GM12878 (cell line): ENCODE measurements at regions not wholly inside any gene's neighbourhood (a gene's known extent, or its start where the extent isn't known, plus 50 kb on each side); places are given as distances from the start of the nearest gene placed in this dataset.

ENCODE experiments used
- ATAC-seq: fragments of 200-7000 bp; cut with Tn5 transposase; 3 replicates; pipeline ENCODE4 v1.9.1; 2020; ENCODE audit warnings: mild to moderate bottlenecking, moderate library complexity
- BruUV-seq: library from RNA; stranded (reverse); fragments of 400-500 nt; replicated peaks from 2 replicates; lab custom pipeline; 2021; lab: Mats Ljungman, UMichigan
- CTCF ChIA-PET: fragments of 300-600 bp; sonication (Branson Sonifier 250); formaldehyde crosslinking; extraction: SDS; loops from one replicate; lab custom pipeline; 2021; ENCODE audit warnings: inconsistent platforms; lab: Yijun Ruan, JAX
- POLR2A ChIA-PET: fragments of 350-600 bp; formaldehyde crosslinking; extraction: SDS; loops from one replicate; lab custom pipeline; 2021; ENCODE audit warnings: inconsistent platforms; lab: Charles Lee
- RAD21 ChIA-PET: fragments of 300-600 bp; sonication (Branson Sonifier 250); formaldehyde crosslinking; loops from one replicate; lab custom pipeline; 2023; ENCODE audit warnings: antibody characterized with exemption; ENCODE audit not compliant: unreplicated experiment; lab: Charles Lee
- SMC1A ChIA-PET: fragments of 300-600 bp; sonication (Branson Sonifier 250); formaldehyde crosslinking; loops from one replicate; lab custom pipeline; 2023; ENCODE audit not compliant: unreplicated experiment, uncharacterized antibody; lab: Charles Lee
- DNase-seq: peaks from one replicate; pipeline ENCODE4 v3.0.0-alpha.2; 2011; ENCODE audit warnings: low read depth, low spot score
- FAIRE-seq: peaks from 3 replicates; lab custom pipeline; 2011; peaks lifted over from hg19 to GRCh38; lab: Jason Lieb, UNC
- H2AFZ ChIP-seq: 2 replicates; pipeline ENCODE4 v1.6.0; 2011; ENCODE audit warnings: low read depth, low read length, control low read depth; ENCODE audit not compliant: control insufficient read depth
- H3K27ac ChIP-seq: 2 replicates; pipeline ENCODE4 v1.5.1; 2011; ENCODE audit warnings: control low read depth; ENCODE audit not compliant: control insufficient read depth, insufficient read depth
- H3K27me3 ChIP-seq, 2 experiments: replicated peaks in 1 of 2; 2 replicates each; pipeline versions ENCODE4 v1.6.0 to v1.6.1; 2011; ENCODE audit warnings: low read length in 1 of 2; ENCODE audit not compliant: control insufficient read depth in 2 of 2, insufficient read depth in 2 of 2
- H3K36me3 ChIP-seq, 2 experiments: 2 replicates each; pipeline ENCODE4 v1.5.1; 2011; ENCODE audit warnings: low read length in 1 of 2; ENCODE audit not compliant: control insufficient read depth in 2 of 2, insufficient read depth in 2 of 2
- H3K4me1 ChIP-seq: 2 replicates; pipeline ENCODE4 v1.6.1; 2011; ENCODE audit warnings: mild to moderate bottlenecking, low read length, moderate library complexity, mixed read lengths; ENCODE audit not compliant: control insufficient read depth, insufficient read depth
- H3K4me2 ChIP-seq: 2 replicates; pipeline ENCODE4 v1.6.0; 2011; ENCODE audit warnings: control low read depth; ENCODE audit not compliant: control insufficient read depth, insufficient read depth
- H3K4me3 ChIP-seq: fragments of 200-600 bp; sonication (generic); 2 replicates; pipeline ENCODE4 v1.5.1; 2016
- H3K79me2 ChIP-seq: 2 replicates; pipeline ENCODE4 v1.6.0; 2011; ENCODE audit warnings: low read length; ENCODE audit not compliant: control insufficient read depth, insufficient read depth
- H3K9ac ChIP-seq: 2 replicates; pipeline ENCODE4 v1.8.0; 2011; ENCODE audit warnings: low read length, control low read depth, mixed read lengths; ENCODE audit not compliant: control insufficient read depth, insufficient read depth
- H3K9me3 ChIP-seq: replicated peaks from 3 replicates; pipeline ENCODE4 v1.5.1; 2011; ENCODE audit warnings: mild to moderate bottlenecking, low read length; ENCODE audit not compliant: control insufficient read depth, insufficient read depth
- H4K20me1 ChIP-seq: 2 replicates; pipeline ENCODE4 v1.6.0; 2011; ENCODE audit not compliant: control insufficient read depth, insufficient read depth
- CEBPB ChIP-seq, 2 experiments: fragments of 150-350 bp in 1 of 2; IDR thresholded peaks; 2 replicates each; pipeline ENCODE4 v1.6.1; 2012 to 2014; ENCODE audit warnings: low read depth in 2 of 2, low read length in 2 of 2, borderline replicate concordance in 1 of 2, inconsistent platforms in 1 of 2
- CHD1 ChIP-seq: IDR thresholded peaks from 2 replicates; pipeline ENCODE4 v1.6.1; 2012; ENCODE audit warnings: low read depth, low read length, improper control_type of control experiment
- NFYA ChIP-seq: IDR thresholded peaks from 2 replicates; pipeline ENCODE4 v1.6.1; 2011; ENCODE audit warnings: low read depth, mild to moderate bottlenecking, low read length, improper control_type of control experiment, borderline replicate concordance
- TBL1XR1 ChIP-seq: IDR thresholded peaks from 2 replicates; pipeline ENCODE4 v1.6.1; 2012; ENCODE audit warnings: low read depth, low read length, improper control_type of control experiment
- TCF12 ChIP-seq: IDR thresholded peaks from 2 replicates; pipeline ENCODE4 v1.6.1; 2011; ENCODE audit warnings: low read depth, mild to moderate bottlenecking, low read length
- WGBS: methylation state at CpG from one replicate; pipeline ENCODE4 v1.1.6; 2016; ENCODE audit warnings: low lambda C conversion rate; ENCODE audit not compliant: insufficient replicate concordance, insufficient coverage; ENCODE audit errors: missing lambda C conversion rate; 5-methylcytosine and 5-hydroxymethylcytosine counted together
- in situ Hi-C: fragments of 300-500 bp; cut with MboI; formaldehyde crosslinking; loops from 9 replicates; pipeline ENCODE4 v1.14.3; 2018; ENCODE audit warnings: mixed read lengths
- intact Hi-C: fragments of 100-400 bp; cut with micrococcal nuclease; formaldehyde crosslinking; loops from one replicate; pipeline ENCODE4 v1.14.2; 2022; ENCODE audit not compliant: unreplicated experiment
- TF ChIP-seq, protein P1 (sequence below): fragments of 150-350 bp; IDR thresholded peaks from 2 replicates; pipeline ENCODE4 v1.6.1; 2016; ENCODE audit warnings: low read depth, low read length

DNA sequence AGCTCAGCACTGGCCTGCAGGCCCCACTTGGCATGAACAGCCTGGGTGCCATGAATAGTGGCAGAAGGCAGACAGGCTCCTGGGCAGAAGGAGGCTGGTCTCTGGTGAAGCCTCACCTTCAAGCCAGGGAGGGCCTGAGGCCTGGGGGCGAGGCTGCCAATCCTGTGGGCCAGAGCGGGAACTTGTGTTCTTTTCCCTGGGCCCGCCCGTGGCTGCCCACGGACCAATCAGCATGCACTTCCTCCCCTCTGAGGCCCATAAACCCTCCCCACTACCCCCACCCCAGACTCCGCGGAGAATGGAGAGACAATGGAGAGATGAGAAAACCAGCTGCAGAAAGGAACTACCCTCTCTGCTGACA is 283.8 kb upstream of the ROBO1 start (continued):
- TF ChIP-seq TBL1XR1 (no peak), CEBPB (IDR thresholded peaks at IDR 0.05; ENCODE audit: borderline replicate concordance in 1 of 2, low read depth in 2 of 2, low read length in 2 of 2) (no peak), CHD1 (no peak), TCF12 (no peak)

DNA sequence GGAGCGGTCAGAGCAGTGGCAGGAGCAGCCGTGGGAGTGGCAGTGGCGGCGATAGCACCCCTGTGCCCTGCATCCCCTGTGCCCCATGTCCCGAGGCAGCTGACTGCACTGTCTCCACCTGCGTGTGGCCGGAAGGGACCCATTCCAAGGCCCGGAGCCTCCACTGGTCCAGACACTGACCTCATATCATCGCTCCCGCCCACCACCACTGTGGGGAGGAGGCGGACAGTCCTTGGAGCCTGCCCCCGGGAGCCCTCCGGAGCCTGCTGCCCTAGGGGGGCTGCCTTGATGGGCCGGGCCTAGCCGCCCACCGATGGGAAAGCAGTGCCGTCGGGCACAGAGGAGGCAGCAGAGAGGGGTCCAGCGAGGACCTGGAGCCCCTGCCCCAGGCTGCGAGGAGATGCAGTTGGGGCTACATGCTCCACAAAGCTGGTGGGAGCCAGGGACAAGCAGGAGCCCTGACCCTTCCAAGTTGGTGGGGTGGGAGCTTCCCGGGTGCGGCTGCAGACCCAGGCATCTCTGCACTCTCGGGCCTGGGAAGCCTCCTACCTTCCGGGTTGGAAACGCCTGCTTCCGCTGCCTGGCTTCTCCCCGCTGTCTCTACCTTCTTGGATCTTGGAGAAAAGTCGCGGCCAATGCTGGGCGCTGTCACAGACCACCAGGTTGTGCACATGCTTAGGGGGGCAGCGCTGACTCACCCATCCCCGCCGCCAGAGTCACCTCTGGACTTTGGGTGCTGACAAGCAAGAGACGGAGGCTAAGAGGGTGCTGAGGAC is 283.2 kb upstream of the ROBO1 start:
- ChIA-PET RAD21 (no interaction called here), CTCF (no interaction called here), SMC1A (no interaction called here), POLR2A (no interaction called here)
- FAIRE-seq: no peak
- Histone ChIP-seq H3K9ac (no peak overlapping the region), H3K36me3 (no peaks in the 10 kb centered on the region), H3K4me1 (no peaks in the 10 kb centered on the region), H4K20me1 (no peaks in the 10 kb centered on the region), H3K27me3 (no peaks in the 10 kb centered on the region), H3K4me2 (no peak overlapping the region), H2AFZ (no peak overlapping the region), H3K4me3 (no peak overlapping the region), H3K27ac (no peak overlapping the region), H3K9me3 (no peaks in the 10 kb centered on the region), H3K79me2 (no peaks in the 10 kb centered on the region)
- intact Hi-C loops (no loop called here), in situ Hi-C loops (no loop called here)
- no peak for DNase-seq
- no TSS peak for BruUV-seq
- ATAC-seq: no peak
- no peak for TF ChIP-seq NFYA
- TF ChIP-seq, protein P1, sequence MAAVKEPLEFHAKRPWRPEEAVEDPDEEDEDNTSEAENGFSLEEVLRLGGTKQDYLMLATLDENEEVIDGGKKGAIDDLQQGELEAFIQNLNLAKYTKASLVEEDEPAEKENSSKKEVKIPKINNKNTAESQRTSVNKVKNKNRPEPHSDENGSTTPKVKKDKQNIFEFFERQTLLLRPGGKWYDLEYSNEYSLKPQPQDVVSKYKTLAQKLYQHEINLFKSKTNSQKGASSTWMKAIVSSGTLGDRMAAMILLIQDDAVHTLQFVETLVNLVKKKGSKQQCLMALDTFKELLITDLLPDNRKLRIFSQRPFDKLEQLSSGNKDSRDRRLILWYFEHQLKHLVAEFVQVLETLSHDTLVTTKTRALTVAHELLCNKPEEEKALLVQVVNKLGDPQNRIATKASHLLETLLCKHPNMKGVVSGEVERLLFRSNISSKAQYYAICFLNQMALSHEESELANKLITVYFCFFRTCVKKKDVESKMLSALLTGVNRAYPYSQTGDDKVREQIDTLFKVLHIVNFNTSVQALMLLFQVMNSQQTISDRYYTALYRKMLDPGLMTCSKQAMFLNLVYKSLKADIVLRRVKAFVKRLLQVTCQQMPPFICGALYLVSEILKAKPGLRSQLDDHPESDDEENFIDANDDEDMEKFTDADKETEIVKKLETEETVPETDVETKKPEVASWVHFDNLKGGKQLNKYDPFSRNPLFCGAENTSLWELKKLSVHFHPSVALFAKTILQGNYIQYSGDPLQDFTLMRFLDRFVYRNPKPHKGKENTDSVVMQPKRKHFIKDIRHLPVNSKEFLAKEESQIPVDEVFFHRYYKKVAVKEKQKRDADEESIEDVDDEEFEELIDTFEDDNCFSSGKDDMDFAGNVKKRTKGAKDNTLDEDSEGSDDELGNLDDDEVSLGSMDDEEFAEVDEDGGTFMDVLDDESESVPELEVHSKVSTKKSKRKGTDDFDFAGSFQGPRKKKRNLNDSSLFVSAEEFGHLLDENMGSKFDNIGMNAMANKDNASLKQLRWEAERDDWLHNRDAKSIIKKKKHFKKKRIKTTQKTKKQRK: no peak
- 54% methylated on average over 34 of the region's 34 CpGs for WGBS
